GM12865 (cell line): ENCODE measurements at regions not wholly inside any gene's neighbourhood (a gene's known extent, or its start where the extent isn't known, plus 50 kb on each side); places are given as distances from the start of the nearest gene placed in this dataset.
"Not testable (repeated sequence)": the region's sequence is repeated elsewhere in the genome, so short reads cannot be mapped to it uniquely, and the experiment has no call there.

Experiments
- DNase-seq: peaks from one replicate; pipeline ENCODE4 v3.0.0; 2010; ENCODE audit warnings: low read depth
- H3K4me3 ChIP-seq: 2 replicates; pipeline ENCODE4 v1.5.1; 2011; ENCODE audit warnings: mild to moderate bottlenecking, low read depth, low read length, control low read depth
- TF ChIP-seq, protein P1 (sequence below): IDR thresholded peaks from 2 replicates; pipeline ENCODE4 v1.5.1; 2011; ENCODE audit warnings: low read length, control low read depth, low read depth, inconsistent platforms; ENCODE audit not compliant: insufficient read depth; ENCODE audit errors: missing control alignments

- DNase-seq = no peak
- H3K4me3 ChIP-seq = no peak overlapping the region
- TF ChIP-seq, protein P1, sequence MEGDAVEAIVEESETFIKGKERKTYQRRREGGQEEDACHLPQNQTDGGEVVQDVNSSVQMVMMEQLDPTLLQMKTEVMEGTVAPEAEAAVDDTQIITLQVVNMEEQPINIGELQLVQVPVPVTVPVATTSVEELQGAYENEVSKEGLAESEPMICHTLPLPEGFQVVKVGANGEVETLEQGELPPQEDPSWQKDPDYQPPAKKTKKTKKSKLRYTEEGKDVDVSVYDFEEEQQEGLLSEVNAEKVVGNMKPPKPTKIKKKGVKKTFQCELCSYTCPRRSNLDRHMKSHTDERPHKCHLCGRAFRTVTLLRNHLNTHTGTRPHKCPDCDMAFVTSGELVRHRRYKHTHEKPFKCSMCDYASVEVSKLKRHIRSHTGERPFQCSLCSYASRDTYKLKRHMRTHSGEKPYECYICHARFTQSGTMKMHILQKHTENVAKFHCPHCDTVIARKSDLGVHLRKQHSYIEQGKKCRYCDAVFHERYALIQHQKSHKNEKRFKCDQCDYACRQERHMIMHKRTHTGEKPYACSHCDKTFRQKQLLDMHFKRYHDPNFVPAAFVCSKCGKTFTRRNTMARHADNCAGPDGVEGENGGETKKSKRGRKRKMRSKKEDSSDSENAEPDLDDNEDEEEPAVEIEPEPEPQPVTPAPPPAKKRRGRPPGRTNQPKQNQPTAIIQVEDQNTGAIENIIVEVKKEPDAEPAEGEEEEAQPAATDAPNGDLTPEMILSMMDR = no peak
Measured at GRCh38 chr16:58866935-58867334, 132.8 kb upstream of the GOT2 start.

DNA sequence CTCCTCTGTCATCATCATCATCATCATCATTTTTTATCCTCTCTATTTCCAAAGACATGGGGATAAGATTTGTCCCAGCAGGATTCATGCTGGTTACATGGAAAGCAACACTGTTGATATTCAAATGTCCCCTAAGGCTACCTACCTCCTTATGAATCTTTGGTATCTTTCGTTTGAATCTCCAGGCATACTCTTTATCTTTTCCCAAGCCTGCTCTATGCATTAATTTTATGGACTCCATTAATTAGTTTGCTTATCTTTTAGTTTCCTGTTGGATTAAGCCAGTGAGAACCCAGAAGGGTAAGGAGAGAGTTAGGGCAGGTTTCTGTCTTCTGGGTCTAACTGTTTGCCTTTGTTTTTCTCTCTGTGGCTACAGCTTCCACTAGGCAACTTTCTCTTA lies 129.6 kb upstream of the GOT2 start:
- TF ChIP-seq, protein P1 = no peak
- no peak overlapping the region for H3K4me3 ChIP-seq
- DNase-seq = no peak

GRCh38 chr16:58863042-58863441 lies 128.9 kb upstream of the GOT2 start:
- H3K4me3 ChIP-seq = no peak overlapping the region
- TF ChIP-seq, protein P1 = no peak
- DNase-seq = no peak

GRCh38 chr16:58862334-58863021 lies 128.4 kb upstream of the GOT2 start:
- no peak overlapping the region for H3K4me3 ChIP-seq
- TF ChIP-seq, protein P1 = no peak
- no peak for DNase-seq

GRCh38 chr16:58859958-58860669 lies 126.0 kb upstream of the GOT2 start:
- TF ChIP-seq, protein P1 = no peak
- H3K4me3 ChIP-seq = no peak overlapping the region
- no peak for DNase-seq

- not testable (repeated sequence) for DNase-seq, H3K4me3 ChIP-seq
Measured at GRCh38 chr16:58858577-58858976, 124.5 kb upstream of the GOT2 start.

GRCh38 chr16:58855291-58855863 lies 121.3 kb upstream of the GOT2 start:
- H3K4me3 ChIP-seq = no peak overlapping the region
- no peak for DNase-seq
- TF ChIP-seq, protein P1 = no peak
